Panc1 (cell line): ENCODE measurements at regions not wholly inside any gene's neighbourhood (a gene's known extent, or its start where the extent isn't known, plus 50 kb on each side); places are given as distances from the start of the nearest gene placed in this dataset.
"Not testable (repeated sequence)": the region's sequence is repeated elsewhere in the genome, so short reads cannot be mapped to it uniquely, and the experiment has no call there.

Source experiments
- ATAC-seq: fragments of 200-7000 bp; cut with Tn5 transposase; 2 replicates; pipeline ENCODE4 v1.9.1; 2020; ENCODE audit warnings: mild to moderate bottlenecking, moderate library complexity
- BruUV-seq: library from RNA; stranded (reverse); fragments of 400-500 nt; replicated peaks from 2 replicates; lab custom pipeline; 2021; lab: Mats Ljungman, UMichigan
- CTCF ChIA-PET: fragments of 300-600 bp; sonication (Branson Sonifier 250); formaldehyde crosslinking; loops from one replicate; lab custom pipeline; 2022; ENCODE audit warnings: antibody characterized with exemption; lab: Charles Lee
- POLR2A ChIA-PET: fragments of 300-600 bp; sonication (Branson Sonifier 250); formaldehyde crosslinking; loops from one replicate; lab custom pipeline; 2022; ENCODE audit warnings: antibody characterized with exemption; lab: Charles Lee
- DNase-seq: peaks from one replicate; pipeline ENCODE4 v3.0.0-alpha.2; 2010; ENCODE audit warnings: low read depth, low spot score
- H3K27ac ChIP-seq: 2 replicates; pipeline ENCODE4 v1.5.1; 2011; ENCODE audit warnings: mild to moderate bottlenecking, low read length, inconsistent platforms
- H3K27me3 ChIP-seq: fragments of 200-500 bp; sonication (Bioruptor generic); 2 replicates; pipeline ENCODE4 v1.6.0; 2014; ENCODE audit warnings: low read length, inconsistent platforms; ENCODE audit not compliant: control insufficient read depth, insufficient read depth
- H3K36me3 ChIP-seq: fragments of 200-500 bp; sonication (Bioruptor generic); 2 replicates; pipeline ENCODE4 v1.5.1; 2014; ENCODE audit warnings: inconsistent platforms, mild to moderate bottlenecking, low read length, moderate library complexity; ENCODE audit not compliant: control insufficient read depth, insufficient read depth
- H3K4me1 ChIP-seq: 2 replicates; pipeline ENCODE4 v1.5.1; 2011; ENCODE audit warnings: inconsistent platforms, mild to moderate bottlenecking, low read length, moderate library complexity; ENCODE audit not compliant: control insufficient read depth, insufficient read depth
- H3K4me3 ChIP-seq, 2 experiments: 2 replicates each; pipeline ENCODE4 v1.5.1; 2011 to 2012; ENCODE audit warnings: low read depth in 2 of 2, low read length in 2 of 2, mild to moderate bottlenecking in 2 of 2, inconsistent platforms in 1 of 2, moderate library complexity in 1 of 2
- H3K9me3 ChIP-seq: fragments of 200-500 bp; sonication (Bioruptor generic); 2 replicates; pipeline ENCODE4 v1.5.1; 2014; ENCODE audit warnings: low read depth, mild to moderate bottlenecking, inconsistent platforms, low read length, moderate library complexity; ENCODE audit not compliant: control insufficient read depth, insufficient read depth
- POLR2AphosphoS5 ChIP-seq: IDR thresholded peaks from 2 replicates; pipeline ENCODE4 v1.6.1; 2012; ENCODE audit warnings: mild to moderate bottlenecking, low read depth, low read length, moderate library complexity
- SIN3A ChIP-seq: IDR thresholded peaks from 2 replicates; pipeline ENCODE4 v1.6.1; 2012; ENCODE audit warnings: low read depth, mild to moderate bottlenecking, low read length, moderate library complexity, borderline replicate concordance; ENCODE audit not compliant: insufficient read depth
- TCF7L2 ChIP-seq: IDR thresholded peaks from 2 replicates; pipeline ENCODE4 v1.6.1; 2011; ENCODE audit warnings: mild to moderate bottlenecking, low read depth, low read length, inconsistent platforms
- in situ Hi-C: cut with HindIII; loops from 2 replicates; pipeline ENCODE4 v1.10.0; 2016; ENCODE audit warnings: low sequenced_read_pairs, low pct_unique_long_range_greater_than_20kb
- intact Hi-C: fragments of 100-400 bp; cut with micrococcal nuclease; formaldehyde crosslinking; loops from one replicate; pipeline ENCODE4 v1.10.0; 2022; ENCODE audit not compliant: unreplicated experiment
- TF ChIP-seq, protein P1 (sequence below), 2 experiments: IDR thresholded peaks; 2 replicates each; pipeline ENCODE4 v1.6.1; 2011 to 2012; ENCODE audit warnings: low read depth in 2 of 2, control low read depth in 1 of 2, low read length in 1 of 2, mild to moderate bottlenecking in 1 of 2, moderate library complexity in 1 of 2; ENCODE audit not compliant: insufficient read depth in 1 of 2
- TF ChIP-seq, protein P2 (sequence below): fragments of 450-650 bp; IDR thresholded peaks from 2 replicates; pipeline ENCODE4 v1.5.1; 2017; ENCODE audit warnings: mild to moderate bottlenecking

DNA sequence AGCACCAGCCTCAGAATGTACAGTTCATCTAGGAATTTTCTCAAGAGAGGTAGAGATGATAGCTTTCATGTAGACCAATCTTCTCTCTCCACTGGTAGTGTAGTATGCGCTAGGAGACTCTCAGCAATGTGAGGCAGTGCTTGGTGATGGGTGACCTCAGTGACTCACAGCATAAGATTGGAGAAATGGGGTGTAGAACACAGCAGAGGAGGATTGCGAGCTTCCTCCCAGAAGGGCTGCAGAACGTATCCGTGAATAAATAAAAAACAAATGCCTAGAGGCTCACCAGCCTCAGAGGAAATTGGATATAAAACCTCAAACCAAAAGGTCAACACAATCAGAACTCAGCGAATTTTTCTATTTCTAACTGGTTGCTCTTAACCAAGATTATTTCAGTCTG, 182.9 kb upstream of the RXFP2 start:
- intact Hi-C loops: no loop called here
- CTCF ChIA-PET: no interaction called here
- Histone ChIP-seq H3K4me3 (no peak overlapping the region), H3K27ac (no peak overlapping the region), H3K27me3 (no peaks in the 10 kb centered on the region), H3K36me3 (no peaks in the 10 kb centered on the region), H3K9me3 (no peaks in the 10 kb centered on the region), H3K4me1 (no peaks in the 10 kb centered on the region)
- POLR2A ChIA-PET: no interaction called here
- ATAC-seq (no peak), DNase-seq (no peak)
- no TSS peak for BruUV-seq
- in situ Hi-C loops: no loop called here
- TF ChIP-seq, protein P1, sequence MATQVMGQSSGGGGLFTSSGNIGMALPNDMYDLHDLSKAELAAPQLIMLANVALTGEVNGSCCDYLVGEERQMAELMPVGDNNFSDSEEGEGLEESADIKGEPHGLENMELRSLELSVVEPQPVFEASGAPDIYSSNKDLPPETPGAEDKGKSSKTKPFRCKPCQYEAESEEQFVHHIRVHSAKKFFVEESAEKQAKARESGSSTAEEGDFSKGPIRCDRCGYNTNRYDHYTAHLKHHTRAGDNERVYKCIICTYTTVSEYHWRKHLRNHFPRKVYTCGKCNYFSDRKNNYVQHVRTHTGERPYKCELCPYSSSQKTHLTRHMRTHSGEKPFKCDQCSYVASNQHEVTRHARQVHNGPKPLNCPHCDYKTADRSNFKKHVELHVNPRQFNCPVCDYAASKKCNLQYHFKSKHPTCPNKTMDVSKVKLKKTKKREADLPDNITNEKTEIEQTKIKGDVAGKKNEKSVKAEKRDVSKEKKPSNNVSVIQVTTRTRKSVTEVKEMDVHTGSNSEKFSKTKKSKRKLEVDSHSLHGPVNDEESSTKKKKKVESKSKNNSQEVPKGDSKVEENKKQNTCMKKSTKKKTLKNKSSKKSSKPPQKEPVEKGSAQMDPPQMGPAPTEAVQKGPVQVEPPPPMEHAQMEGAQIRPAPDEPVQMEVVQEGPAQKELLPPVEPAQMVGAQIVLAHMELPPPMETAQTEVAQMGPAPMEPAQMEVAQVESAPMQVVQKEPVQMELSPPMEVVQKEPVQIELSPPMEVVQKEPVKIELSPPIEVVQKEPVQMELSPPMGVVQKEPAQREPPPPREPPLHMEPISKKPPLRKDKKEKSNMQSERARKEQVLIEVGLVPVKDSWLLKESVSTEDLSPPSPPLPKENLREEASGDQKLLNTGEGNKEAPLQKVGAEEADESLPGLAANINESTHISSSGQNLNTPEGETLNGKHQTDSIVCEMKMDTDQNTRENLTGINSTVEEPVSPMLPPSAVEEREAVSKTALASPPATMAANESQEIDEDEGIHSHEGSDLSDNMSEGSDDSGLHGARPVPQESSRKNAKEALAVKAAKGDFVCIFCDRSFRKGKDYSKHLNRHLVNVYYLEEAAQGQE (IDR thresholded peaks at IDR 0.05; ENCODE audit: insufficient read depth in 1 of 2, low read depth in 2 of 2, low read length in 1 of 2): no peak

DNA sequence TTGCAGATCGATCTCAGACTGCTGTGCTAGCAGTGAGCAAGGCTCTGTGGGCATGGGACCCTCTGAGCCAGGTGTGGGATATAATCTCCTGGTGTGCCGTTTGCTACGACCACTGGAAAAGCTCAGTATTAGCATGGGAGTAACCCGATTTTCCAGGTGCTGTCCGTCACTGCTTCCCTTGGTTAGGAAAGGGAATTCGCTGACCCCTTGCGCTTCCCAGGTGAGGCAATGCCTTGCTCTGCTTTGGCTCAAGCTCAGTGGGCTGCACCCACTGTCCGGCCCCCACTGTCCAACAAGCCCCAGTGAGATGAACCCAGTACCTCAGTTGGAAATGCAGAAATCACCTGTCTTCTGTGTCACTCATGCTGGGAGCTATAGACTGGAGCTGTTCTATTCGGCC, 155.1 kb upstream of the RXFP2 start:
- H3K4me1 ChIP-seq, DNase-seq, H3K4me3 ChIP-seq, ATAC-seq, H3K36me3 ChIP-seq, intact Hi-C loops, H3K27ac ChIP-seq, H3K9me3 ChIP-seq, in situ Hi-C loops, H3K27me3 ChIP-seq, BruUV-seq, POLR2A ChIA-PET: not testable (repeated sequence)
- CTCF ChIA-PET: interaction anchor here (0.7 kb wide), 1 partner anchor 115 kb away, joined by 4 read pairs; no protein-coding TSS in a partner anchor

DNA sequence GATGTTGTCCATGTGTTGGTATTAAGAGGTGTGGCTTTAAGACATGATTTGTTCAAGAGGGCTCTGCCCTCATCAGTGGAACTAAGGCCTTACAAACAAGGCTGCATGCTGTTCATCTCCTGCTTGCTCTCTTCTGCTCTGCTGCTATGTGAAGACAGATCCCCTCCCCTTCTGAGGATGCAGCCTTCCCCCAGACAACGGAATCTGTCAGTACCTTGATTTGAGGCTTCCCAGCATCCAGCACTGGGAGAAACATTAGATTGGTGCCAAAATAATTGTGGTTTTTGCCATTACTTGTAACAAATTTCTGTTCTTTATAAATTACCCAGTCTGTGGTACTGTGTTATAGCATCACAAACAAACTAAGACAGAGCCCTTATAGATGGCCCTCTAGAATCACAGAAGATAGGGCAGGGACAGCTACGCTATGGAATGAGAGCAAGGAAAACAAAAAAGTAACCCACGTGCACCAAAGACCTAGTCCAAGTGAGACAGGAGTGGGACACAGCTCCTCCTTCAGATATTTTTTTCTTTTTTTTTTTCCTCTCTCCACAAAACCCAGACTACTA, 151.5 kb upstream of the RXFP2 start:
- Histone ChIP-seq H3K9me3 (no peaks in the 10 kb centered on the region), H3K27ac (no peak overlapping the region), H3K27me3 (no peaks in the 10 kb centered on the region), H3K36me3 (no peaks in the 10 kb centered on the region), H3K4me1 (no peaks in the 10 kb centered on the region), H3K4me3 (no peak overlapping the region)
- POLR2A ChIA-PET: no interaction called here
- DNase-seq (no peak), ATAC-seq (no peak)
- TF ChIP-seq TCF7L2 (no peak), SIN3A (no peak), POLR2AphosphoS5 (no peak)
- TF ChIP-seq, protein P2, sequence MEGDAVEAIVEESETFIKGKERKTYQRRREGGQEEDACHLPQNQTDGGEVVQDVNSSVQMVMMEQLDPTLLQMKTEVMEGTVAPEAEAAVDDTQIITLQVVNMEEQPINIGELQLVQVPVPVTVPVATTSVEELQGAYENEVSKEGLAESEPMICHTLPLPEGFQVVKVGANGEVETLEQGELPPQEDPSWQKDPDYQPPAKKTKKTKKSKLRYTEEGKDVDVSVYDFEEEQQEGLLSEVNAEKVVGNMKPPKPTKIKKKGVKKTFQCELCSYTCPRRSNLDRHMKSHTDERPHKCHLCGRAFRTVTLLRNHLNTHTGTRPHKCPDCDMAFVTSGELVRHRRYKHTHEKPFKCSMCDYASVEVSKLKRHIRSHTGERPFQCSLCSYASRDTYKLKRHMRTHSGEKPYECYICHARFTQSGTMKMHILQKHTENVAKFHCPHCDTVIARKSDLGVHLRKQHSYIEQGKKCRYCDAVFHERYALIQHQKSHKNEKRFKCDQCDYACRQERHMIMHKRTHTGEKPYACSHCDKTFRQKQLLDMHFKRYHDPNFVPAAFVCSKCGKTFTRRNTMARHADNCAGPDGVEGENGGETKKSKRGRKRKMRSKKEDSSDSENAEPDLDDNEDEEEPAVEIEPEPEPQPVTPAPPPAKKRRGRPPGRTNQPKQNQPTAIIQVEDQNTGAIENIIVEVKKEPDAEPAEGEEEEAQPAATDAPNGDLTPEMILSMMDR: no peak
- TF ChIP-seq, protein P1 (IDR thresholded peaks at IDR 0.05; ENCODE audit: insufficient read depth in 1 of 2, low read depth in 2 of 2, low read length in 1 of 2): no peak
- intact Hi-C loops (no loop called here), in situ Hi-C loops (no loop called here)
- BruUV-seq: no TSS peak
- CTCF ChIA-PET: no interaction called here
